NCI-H1694 (cell line): ENCODE measurements at regions not wholly inside any gene's neighbourhood (a gene's known extent, or its start where the extent isn't known, plus 50 kb on each side); places are given as distances from the start of the nearest gene placed in this dataset.

ENCODE experiments used
- DNase-seq: peaks from one replicate; lab custom pipeline; 2025; lab: John Stamatoyannopoulos, UW

DNA sequence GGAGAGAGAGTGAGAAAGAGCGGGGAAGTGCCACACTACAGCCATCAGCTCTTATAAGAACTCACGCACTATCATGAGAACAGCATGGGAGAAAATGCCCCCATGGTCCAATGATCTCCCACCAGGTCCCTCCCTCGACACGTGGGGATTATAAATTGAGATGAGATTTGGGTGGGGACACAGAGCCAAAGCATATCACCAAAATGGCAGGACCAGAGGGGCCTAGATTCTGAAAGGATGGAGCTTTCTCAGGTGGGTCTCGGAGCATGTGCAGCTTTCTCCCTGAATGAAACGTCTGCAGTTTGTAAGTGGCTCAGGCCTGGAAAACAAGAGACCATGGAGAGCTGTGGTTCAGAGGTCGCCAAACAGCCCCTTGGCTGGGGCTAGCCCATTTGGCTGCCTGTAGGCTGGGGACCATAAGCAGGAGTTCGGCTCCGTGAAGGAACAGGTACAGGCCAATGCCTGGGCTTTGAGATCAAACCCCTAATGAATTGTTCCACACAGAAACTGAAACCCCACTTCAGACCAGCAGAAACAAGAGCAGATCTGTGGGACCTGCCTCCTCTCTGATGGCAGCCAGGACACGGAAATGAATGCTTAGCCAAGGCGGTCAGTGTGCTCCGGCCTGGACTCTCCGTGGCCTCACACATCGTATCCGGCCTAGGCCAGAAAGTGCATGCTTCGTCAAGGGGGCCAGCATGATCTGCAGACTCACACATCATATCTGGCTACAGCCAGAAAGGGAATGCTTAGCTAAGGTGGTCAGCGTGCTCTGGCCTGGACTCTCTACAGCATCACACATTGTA, 111.2 kb upstream of the TMEM18 start:
- DNase-seq, result no peak

DNA sequence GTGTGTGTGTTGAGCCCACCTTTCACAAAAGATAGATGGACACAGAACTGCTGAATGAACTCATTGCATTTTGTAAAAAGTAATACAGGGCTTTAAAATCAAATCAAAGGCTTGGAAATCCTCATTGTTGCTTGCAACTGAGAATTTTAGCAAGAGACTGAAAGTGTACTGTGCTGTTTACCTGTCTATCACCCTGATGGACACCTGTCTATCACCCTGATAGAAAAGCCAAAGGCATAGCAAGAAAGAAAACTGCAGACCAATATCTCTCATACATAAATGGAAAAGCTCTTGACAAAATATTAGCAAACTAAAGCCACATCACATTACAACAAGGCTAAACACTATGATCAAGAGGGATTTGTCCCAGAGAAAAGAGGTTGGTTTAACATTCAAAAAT, 107.5 kb upstream of the TMEM18 start:
- no peak for DNase-seq

DNA sequence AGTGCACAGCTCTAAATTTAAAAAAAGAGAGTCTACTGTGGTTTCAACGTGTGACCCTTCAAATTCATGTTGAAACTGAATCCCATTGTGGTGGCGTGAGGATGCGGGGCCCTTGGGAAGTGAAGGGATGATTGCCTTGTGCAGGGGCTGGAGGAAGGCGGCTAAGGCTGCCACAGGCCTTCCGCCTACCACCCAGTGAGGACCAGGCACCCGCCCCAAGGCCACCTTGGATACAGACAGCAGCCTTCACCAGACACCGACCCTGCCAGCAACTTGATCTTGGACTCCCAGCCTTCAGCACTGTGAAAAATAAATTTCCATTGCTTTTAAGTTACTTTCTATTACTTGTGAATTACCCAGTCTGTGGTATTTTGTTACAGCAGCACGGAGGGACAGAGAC, 103.4 kb upstream of the TMEM18 start:
- DNase-seq, result no peak

DNA sequence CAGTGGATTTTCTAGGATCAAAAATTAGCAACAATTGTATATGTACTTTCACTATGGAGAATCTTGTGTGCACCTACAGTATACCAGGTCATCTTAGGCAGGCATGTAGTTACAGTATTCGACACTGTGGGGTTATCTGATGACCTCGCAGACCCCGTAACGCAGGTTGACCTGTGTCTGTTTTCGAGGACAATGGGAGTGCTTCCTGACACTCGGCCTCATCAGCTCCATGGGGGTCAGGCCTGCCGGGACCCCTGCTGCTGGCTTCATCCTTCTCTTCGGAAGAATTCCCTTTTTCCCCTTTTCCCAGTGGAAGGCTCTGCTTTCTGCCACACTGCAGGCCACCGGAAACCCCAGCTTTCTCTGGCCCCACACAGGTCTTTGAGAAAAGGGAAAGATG, 102.8 kb upstream of the TMEM18 start:
- DNase-seq, result no peak

DNA sequence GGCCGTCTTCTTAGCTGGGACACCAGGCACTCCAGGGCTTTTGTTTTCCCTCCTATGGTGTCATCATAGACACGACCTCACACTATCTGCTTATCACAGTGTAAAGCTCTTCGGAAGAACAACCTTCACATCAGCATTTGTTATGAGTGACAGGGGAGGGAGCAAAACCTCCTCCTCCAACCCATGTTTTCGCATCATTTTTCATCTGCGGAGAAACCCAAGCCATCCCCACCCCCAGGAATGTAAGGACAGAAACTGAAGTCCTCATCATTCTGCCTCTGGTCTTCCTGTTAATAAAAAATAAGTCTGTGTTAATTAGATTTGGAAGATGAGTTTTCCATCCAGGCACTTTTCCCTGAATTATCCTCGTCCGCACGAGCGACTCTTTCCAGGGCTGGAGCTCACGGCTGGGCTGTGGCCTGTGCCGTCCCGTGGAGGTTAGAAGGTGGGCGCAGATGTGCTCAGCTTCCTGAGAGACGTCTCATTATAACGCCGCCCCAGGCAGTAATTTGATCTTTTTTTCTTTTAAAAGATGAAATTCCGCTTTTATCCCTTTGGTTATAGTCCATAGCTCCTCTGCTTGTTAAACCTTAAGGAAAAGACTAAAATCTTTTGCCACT, 101.6 kb upstream of the TMEM18 start:
- DNase-seq, result no peak

DNA sequence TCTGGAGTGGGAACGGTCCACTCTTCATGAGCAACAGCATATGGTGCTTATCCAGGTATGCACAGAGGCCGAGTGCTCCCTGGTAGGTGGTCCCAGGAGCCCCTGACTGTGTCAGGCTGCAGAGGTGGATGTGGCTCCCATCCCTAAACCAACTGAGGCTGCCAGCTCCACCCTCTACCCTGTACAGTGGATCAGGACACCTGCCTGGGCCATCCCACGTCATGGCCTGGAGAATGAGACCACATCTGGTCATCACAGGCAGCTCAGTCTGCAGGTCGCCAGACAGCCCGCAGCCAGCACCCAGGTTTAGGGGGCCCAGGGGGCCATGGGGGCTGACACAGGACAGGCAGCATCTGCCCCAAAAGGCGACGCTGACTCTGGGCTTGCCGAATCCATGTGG, 100.3 kb upstream of the TMEM18 start:
- DNase-seq, result no peak

DNA sequence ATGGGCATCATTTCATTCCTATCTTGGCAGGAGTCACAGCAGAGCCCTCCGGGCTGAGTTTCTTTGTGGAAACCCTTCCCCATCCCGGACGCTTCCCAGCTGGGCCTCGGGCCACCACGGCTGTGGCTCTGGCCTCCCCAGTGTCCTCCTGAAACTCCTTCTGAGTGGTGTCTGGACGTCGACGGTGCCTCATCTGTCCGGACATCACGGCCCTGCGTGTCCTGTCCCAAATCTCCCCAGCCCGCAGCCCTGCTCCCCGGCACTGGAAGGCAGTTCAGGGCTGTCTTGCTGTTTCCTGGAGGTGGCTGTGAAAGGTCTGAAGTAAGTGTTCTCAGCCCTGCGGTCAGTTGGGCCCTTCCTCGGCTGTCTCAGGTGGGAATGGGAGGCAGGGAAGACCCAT, 99.8 kb upstream of the TMEM18 start:
- no peak for DNase-seq

DNA sequence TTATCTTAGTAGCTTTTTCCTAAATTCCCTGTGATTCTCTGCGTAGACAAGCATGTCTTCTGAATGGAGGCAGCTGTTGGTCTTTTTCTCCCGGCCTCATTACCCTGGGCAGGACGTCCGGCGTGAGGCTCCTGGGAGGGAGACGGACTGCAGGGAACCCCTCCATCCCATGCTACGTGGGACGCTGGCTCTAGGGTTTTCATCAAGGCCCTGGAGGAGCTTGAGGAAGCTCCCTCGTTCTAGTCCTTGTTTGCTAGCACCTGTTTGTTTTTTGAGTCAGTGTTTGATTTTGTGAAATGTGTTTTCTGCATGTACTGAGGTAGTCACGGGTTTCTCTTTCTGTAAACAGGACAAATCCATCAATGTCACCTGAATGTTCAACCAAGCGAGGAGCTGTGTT, 99.3 kb upstream of the TMEM18 start:
- DNase-seq, result no peak

DNA sequence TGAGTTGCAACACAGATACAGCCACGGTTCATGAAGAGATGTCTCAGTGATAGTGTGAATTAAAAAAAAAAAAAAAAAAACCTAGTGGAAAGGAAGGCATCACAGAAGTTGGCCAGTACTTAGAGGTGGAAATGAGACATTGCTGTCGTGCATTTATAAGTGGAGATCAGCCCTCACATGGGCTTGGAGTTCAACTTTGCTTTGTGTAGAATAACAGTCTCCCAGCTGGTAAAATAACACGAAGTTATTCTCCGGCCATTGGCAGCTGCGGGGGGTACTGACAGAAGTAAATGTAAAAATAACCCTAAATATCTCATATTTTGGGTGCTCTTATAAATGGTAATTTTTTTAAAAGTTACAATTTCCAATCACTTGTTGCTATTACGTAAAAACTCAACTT, 98.8 kb upstream of the TMEM18 start:
- DNase-seq, result no peak

DNA sequence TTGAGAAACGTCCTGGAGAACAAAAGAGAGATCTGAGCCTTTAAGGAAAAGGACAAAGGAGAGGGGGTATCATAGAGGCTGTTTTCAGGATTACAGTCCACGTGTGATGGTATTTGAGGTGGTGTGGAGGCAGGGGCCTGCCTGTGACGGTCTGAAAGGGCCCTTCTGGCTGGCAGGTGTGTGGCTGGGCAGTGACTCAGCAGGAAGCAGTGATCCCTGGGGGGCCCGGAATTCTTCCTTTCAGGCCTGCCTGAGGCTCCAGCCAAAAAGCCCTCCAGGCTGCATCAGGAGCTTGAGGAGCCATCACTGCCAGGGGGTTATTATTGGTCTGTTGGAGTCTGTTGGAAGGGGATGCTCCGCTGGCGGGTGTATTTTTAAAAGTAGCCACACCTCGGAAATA, 97.2 kb upstream of the TMEM18 start:
- DNase-seq, result no peak

DNA sequence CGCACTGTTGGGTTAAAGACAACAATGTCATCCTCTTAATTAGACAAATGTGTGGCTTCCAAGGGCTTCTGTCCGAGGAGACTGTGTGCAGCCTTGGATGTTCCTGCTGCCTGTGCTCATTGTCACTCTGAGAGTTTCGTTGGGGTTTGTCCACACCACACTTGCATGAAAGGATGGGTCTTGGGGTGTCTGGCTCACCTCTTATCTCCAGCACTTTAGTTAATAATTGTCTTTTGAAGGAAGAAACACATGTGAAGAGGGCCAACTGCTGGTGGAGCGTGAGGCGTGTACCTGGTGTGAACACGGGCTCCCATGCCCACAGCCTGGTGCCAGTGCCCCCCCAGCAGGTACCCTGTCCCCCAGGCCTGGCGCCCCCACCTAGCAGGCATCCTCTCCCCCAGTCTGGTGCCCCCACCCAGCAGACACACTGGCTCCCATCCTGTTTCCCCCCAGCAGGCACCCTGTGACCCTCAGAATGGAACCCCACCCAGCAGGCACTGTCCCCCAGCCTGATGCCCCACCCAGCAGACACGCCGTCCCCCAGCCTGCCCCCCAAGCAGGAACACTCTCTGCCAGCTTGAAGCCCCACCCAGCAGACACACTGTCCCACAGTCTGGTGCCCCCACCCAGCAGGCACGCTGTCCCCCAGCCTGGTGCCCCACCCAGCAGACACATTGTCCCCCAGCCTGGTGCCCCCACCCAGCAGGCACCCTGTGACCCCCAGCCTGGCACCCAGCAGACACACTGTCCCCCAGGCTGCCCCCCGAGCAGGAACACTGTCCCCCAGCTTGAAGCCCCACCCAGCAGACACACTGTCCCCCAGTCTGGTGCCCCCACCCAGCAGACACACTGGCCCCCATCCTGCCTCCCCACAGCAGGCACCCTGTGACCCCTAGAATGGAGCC, 96.3 kb upstream of the TMEM18 start:
- no peak for DNase-seq

DNA sequence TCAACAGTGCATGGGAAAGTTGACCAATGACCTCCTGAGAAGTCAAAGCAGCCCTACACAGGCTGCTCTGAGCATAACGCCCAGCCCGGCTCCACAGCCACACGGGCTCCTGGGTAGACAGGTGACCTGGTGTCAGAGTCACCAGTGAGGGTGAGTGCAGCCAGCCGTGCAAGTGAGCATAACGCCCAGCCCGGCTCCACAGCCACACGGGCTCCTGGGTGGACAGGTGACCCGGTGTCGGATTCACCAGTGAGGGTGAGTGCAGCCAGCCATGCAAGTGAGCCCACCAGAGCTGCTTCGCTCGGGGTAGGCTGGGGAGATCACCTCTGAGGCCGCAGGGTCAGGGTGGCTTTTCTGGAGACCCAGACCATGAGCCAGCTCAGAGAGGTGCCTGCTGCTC, 94.3 kb upstream of the TMEM18 start:
- no peak for DNase-seq

DNA sequence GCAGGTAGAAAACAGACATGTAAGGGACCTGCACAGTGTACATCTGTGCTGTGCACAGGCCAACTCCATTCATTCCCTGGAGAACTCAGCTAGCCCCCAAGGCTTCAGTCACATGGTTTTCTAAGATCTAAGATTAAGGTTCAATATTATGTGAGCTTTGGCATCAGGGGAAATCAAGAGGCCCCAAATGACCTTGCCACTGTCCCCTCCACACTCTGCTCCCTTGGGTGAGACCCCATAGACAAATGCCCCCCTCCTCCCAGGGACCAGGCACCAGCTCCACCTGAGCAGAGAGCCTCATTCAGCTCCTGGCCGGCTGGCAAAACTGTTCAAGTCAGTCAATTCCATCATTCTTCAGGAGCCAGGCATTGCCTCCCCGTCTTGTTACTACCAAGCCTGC, 93.6 kb upstream of the TMEM18 start:
- no peak for DNase-seq

DNA sequence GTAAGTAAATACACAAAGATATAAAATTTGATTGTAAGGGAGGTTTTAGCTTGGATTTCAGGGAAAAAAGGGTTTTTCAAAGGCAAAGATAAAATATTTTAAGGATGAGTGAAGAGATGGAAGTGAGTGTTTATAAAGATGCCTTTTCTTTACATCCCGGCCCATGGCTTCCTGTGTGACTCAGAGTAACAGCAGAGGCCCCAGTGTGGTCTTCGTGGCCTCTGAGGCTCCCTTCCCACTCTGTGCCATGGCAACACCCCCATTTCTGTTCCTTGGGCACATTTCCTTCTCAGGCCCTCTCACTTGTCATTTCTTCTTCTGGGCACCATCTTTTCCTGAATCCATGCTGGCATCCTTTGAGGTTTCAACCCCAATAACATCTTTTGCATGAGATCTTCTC, 92.6 kb upstream of the TMEM18 start:
- DNase-seq, result no peak

DNA sequence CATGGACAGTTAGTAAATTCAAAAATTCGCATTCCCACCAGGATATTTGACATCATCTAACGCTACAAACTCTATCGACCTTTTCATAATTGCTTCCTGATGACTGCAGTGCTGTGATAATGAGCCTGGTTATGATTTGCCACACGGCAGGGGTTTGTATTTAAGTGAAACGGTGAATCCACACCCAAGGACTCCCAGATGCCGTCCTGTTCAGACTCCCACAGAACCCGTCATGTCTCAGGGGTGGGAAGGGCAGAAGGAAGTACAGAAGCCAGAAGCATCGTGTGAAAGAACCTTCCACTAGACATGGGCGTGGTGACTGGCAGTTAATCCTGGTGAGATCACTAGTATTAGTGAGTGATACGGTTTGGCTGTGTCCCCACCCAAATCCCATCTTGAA, 91.2 kb upstream of the TMEM18 start:
- no peak for DNase-seq

DNA sequence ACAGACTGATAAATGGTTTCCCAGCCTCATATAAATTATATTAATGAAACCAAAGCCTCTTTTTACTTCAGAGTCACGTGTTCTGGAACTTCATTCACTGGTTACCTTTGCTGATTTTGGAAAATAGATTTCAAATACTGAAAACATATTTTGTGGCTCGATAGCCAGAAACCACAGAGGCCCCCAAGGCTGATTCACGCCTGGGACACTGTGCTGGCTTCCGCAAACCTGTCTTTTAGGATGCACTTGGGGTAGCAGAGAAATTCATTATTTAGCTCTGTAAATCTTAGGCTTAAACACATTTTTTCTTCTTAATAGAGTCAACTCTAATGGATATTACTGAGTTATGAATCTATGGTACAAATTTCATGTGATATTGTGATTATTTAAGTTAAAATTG, 90.7 kb upstream of the TMEM18 start:
- DNase-seq, result no peak

DNA sequence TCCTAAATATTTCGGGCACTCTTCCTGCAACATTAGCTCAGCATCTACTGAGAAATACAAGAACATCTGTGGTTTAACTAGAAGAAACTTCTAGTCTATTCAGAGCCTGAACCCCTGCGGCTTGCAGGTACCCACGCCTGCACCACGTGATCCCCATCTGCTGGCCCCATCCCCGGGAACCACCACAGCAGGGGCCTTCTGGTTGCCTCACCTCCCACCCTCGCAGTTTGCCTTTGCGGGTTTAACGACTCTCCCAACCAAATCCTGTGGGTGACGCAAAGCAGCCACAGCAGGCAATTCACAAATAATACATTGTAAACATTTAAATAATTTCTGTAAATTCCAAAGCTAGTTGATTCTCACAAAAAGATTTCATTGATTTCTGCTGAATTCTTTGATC, 90.2 kb upstream of the TMEM18 start:
- no peak for DNase-seq

DNA sequence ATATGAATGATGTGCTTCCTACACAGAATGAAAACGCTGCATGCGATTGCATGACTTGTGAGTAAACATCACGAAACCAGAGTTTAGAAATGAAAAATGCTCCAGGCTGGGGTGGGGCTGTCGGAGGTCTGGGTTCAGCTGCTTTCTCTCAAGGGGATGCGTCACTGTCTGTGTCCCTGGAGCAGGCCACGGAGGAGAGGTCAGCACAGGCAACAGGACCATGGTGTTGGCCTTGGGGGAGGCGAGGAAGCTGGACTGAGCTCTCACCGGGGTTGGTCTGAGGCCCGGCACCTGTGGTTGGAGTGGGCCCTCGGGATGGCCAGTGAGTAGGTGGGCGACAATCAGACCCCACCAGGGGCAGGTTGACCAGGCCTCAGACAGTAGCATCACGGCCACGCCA, 89.0 kb upstream of the TMEM18 start:
- DNase-seq, result no peak

DNA sequence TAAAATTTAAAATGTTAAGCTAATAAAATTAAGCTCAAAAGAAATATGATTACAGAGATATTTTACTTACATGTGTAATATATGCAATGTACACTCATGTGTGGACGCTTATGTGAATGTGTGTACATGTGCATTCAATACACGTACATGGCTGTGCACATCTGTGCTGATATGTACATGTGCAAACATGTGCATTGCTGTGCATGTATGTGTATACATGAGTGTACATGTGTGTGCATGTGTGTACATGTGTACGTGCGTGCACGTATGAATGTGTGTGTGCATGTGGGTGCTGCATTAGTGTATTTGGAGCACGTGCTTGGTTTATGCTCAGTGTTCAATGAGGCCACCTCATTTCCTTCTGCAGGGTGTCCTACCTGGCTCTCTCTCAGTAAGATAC, 88.2 kb upstream of the TMEM18 start:
- no peak for DNase-seq

DNA sequence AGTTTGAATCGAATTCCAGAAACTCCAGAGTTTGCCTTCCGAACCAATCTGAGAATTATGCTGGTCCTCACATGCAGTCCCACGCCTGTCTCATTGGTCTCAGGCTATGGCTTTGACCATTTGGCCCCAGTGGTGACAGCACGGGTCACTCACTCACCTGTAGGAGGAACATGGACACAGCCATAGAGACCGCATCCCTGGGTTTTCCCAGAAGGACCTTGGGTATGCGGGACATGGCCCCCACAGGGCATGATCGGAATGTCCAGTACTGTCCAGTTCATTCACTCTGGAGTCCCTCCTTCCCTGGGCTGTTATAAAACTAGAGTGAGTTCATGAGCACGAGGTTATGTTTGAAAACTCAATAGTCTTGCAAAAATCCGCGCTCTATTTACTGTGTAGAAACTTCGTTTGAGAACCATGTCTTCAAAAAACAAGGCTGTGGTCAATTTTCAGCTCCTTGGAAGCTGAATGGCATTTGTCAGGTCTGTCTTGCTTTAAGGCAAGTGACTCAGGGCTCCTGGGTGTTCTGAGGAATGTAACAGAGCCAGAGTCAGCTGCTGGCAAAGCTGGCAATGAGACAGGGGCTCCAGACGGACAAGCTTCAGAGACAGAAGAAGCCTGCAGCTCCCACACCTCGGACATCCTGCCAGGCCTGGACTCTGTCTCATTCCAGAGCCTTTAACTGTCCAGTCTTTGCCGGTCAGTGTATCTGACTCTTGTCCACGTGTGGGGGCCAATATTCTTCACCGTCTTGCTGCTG, 86.7 kb upstream of the TMEM18 start:
- DNase-seq, result no peak

DNA sequence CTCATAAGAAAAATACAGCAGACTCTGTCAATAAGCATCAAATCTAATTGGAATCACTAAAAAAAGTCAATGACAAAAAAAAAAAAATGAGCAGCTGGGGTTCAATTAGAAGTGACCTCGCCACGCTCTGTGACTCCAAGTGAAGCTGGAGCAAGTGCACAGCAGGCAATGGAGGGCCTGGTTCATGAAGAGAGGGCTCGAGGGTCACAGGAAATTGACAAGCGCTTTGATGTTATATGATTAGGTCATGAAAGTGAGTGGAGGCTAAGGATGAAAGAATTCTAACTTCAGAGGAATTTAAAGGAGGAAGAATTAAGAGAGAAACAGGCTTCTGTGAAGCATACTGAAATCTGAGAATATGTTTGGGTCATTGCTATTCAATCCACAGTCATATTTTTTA, 85.4 kb upstream of the TMEM18 start:
- no peak for DNase-seq

DNA sequence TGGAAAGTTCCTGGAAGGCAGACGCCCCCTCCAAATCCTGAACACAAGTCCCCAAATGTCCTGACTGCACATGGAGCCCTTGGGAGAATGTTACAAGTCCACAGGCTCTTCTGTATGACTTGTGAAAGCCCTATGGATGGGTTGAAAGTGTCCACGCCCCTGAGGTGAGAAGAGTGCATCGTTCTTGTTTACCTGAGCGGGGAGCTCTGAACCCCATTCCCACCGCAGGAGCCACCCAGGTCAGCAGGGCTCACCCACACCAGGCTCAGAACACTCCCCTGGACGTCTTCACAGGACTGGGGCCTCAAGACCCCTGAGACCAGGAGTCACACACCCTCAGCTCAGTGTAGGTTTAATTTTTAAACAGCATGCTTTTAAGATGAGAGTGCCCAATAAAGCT, 84.2 kb upstream of the TMEM18 start:
- no peak for DNase-seq
